GM18858 (cell line): ENCODE measurements at regions not wholly inside any gene's neighbourhood (a gene's known extent, or its start where the extent isn't known, plus 50 kb on each side); places are given as distances from the start of the nearest gene placed in this dataset.
"Not testable (repeated sequence)": the region's sequence is repeated elsewhere in the genome, so short reads cannot be mapped to it uniquely, and the experiment has no call there.

Experiments
- ATAC-seq: cut with Tn5 transposase; IDR thresholded peaks from one replicate; pipeline ENCODE4 v1.9.1; 2021; ENCODE audit not compliant: unreplicated experiment

- no peak for ATAC-seq
Measured at GRCh38 chr5:40160435-40160834, 519.3 kb upstream of the PTGER4 start.

- no peak for ATAC-seq
Measured at GRCh38 chr5:40154194-40154593, 525.5 kb upstream of the PTGER4 start.

GRCh38 chr5:40150896-40151295, 528.8 kb upstream of the PTGER4 start:
- no peak for ATAC-seq

- no peak for ATAC-seq
Measured at GRCh38 chr5:40141896-40142295, 537.8 kb upstream of the PTGER4 start.

GRCh38 chr5:40141418-40141817, 538.3 kb upstream of the PTGER4 start:
- ATAC-seq, result no peak

- no peak for ATAC-seq
Measured at GRCh38 chr5:40137223-40137622, 542.5 kb upstream of the PTGER4 start.

- no peak for ATAC-seq
Measured at GRCh38 chr5:40134883-40135520, 544.7 kb upstream of the PTGER4 start.

GRCh38 chr5:40124367-40124766, 555.3 kb upstream of the PTGER4 start:
- no peak for ATAC-seq

GRCh38 chr5:40121236-40121635, 558.5 kb upstream of the PTGER4 start:
- ATAC-seq, result no peak

GRCh38 chr5:40112875-40113274, 566.8 kb upstream of the PTGER4 start:
- no peak for ATAC-seq

- ATAC-seq, result not testable (repeated sequence)
Measured at GRCh38 chr5:40111036-40111435, 568.7 kb upstream of the PTGER4 start.

- not testable (repeated sequence) for ATAC-seq
Measured at GRCh38 chr5:40108764-40109390, 570.8 kb upstream of the PTGER4 start.

GRCh38 chr5:40107786-40108185, 571.9 kb upstream of the PTGER4 start:
- ATAC-seq, result not testable (repeated sequence)

GRCh38 chr5:40106847-40107246, 572.9 kb upstream of the PTGER4 start:
- no peak for ATAC-seq

- no peak for ATAC-seq
Measured at GRCh38 chr5:40098313-40098712, 581.4 kb upstream of the PTGER4 start.

GRCh38 chr5:40093550-40093949, 586.2 kb upstream of the PTGER4 start:
- no peak for ATAC-seq

GRCh38 chr5:40089269-40089668, 590.4 kb upstream of the PTGER4 start:
- no peak for ATAC-seq

- no peak for ATAC-seq
Measured at GRCh38 chr5:40084614-40085013, 595.1 kb upstream of the PTGER4 start.

- no peak for ATAC-seq
Measured at GRCh38 chr5:40082313-40082712, 597.4 kb upstream of the PTGER4 start.

GRCh38 chr5:40080191-40080590, 599.5 kb upstream of the PTGER4 start:
- no peak for ATAC-seq

- no peak for ATAC-seq
Measured at GRCh38 chr5:40078898-40079575, 600.7 kb upstream of the PTGER4 start.

GRCh38 chr5:40074826-40075225, 604.9 kb upstream of the PTGER4 start:
- no peak for ATAC-seq
